Liver (tissue), 8 donors: ENCODE measurements at regions not wholly inside any gene's neighbourhood (a gene's known extent, or its start where the extent isn't known, plus 50 kb on each side); places are given as distances from the start of the nearest gene placed in this dataset.

Experiments
- DNase-seq: peaks from one replicate; pipeline ENCODE4 v3.0.0-alpha.2; 2017; ENCODE audit warnings: low spot score
- H3K27ac ChIP-seq, 2 donors: one replicate each; pipeline ENCODE4 v1.7.0; 2013; ENCODE audit warnings: inconsistent platforms in 2 of 2, low read length in 2 of 2, control low read depth in 1 of 2, low read depth in 1 of 2, mild to moderate bottlenecking in 1 of 2
- H3K27me3 ChIP-seq, 4 donors: one replicate each; pipeline versions ENCODE4 v1.6.1 to v1.7.0; 2013; ENCODE audit warnings: low read length in 3 of 4, inconsistent platforms in 1 of 4, mild to moderate bottlenecking in 1 of 4, moderate library complexity in 1 of 4; ENCODE audit not compliant: control insufficient read depth in 4 of 4, insufficient read depth in 4 of 4
- H3K36me3 ChIP-seq, 4 donors: one replicate each; pipeline versions ENCODE4 v1.6.1 to v1.7.0; 2013; ENCODE audit warnings: low read length in 3 of 4, mild to moderate bottlenecking in 3 of 4, low read depth in 1 of 4, moderate library complexity in 1 of 4; ENCODE audit not compliant: control insufficient read depth in 4 of 4, insufficient read depth in 3 of 4
- H3K4me1 ChIP-seq, 4 donors: one replicate each; pipeline versions ENCODE4 v1.6.1 to v1.7.0; 2013; ENCODE audit warnings: low read length in 3 of 4, mild to moderate bottlenecking in 3 of 4, moderate library complexity in 1 of 4; ENCODE audit not compliant: control insufficient read depth in 4 of 4, insufficient read depth in 4 of 4
- H3K4me3 ChIP-seq, 3 donors: one replicate each; pipeline versions ENCODE4 v1.6.1 to v1.7.0; 2013; ENCODE audit warnings: low read length in 3 of 3, control low read depth in 1 of 3, low read depth in 1 of 3, mild to moderate bottlenecking in 1 of 3
- H3K9ac ChIP-seq, 2 donors: one replicate each; pipeline ENCODE4 v1.7.0; 2013; ENCODE audit warnings: low read length in 2 of 2, mild to moderate bottlenecking in 2 of 2, moderate library complexity in 2 of 2, control low read depth in 1 of 2, low read depth in 1 of 2
- H3K9me3 ChIP-seq, 4 donors: one replicate each; pipeline versions ENCODE4 v1.6.1 to v1.7.0; 2013; ENCODE audit warnings: low read length in 3 of 4; ENCODE audit not compliant: control insufficient read depth in 4 of 4
- EGR1 ChIP-seq, 2 donors: IDR thresholded peaks; 2 replicates each; pipeline ENCODE4 v1.6.1; 2016 to 2018; ENCODE audit warnings: antibody characterized with exemption in 2 of 2, low read depth in 2 of 2
- FOXA1 ChIP-seq: IDR thresholded peaks from 2 replicates; pipeline ENCODE4 v1.6.1; 2016; ENCODE audit warnings: antibody characterized with exemption
- FOXA2 ChIP-seq: IDR thresholded peaks from 2 replicates; pipeline ENCODE4 v1.6.1; 2016; ENCODE audit warnings: antibody characterized with exemption
- GABPA ChIP-seq, 2 donors: IDR thresholded peaks in 1 of 2; conservative IDR thresholded peaks in 1 of 2; 2 replicates each; pipeline ENCODE4 v1.6.1; 2016; ENCODE audit warnings: antibody characterized with exemption in 2 of 2, mild to moderate bottlenecking in 1 of 2, moderate library complexity in 1 of 2
- HNF4A ChIP-seq, 2 donors: conservative IDR thresholded peaks; 2 replicates each; pipeline ENCODE4 v1.6.1; 2016; ENCODE audit warnings: antibody characterized with exemption in 2 of 2, mild to moderate bottlenecking in 2 of 2
- JUND ChIP-seq, 2 donors: IDR thresholded peaks; 2 replicates each; pipeline ENCODE4 v1.6.1; 2016; ENCODE audit warnings: antibody characterized with exemption in 2 of 2
- NR2F2 ChIP-seq: IDR thresholded peaks from 2 replicates; pipeline ENCODE4 v1.6.1; 2016; ENCODE audit warnings: antibody characterized with exemption
- RAD21 ChIP-seq, 2 donors: IDR thresholded peaks; 2 replicates each; pipeline ENCODE4 v1.6.1; 2016; ENCODE audit warnings: antibody characterized with exemption in 2 of 2, mild to moderate bottlenecking in 2 of 2
- RXRA ChIP-seq, 2 donors: IDR thresholded peaks; 2 replicates each; pipeline ENCODE4 v1.6.1; 2017 to 2018; ENCODE audit warnings: antibody characterized with exemption in 2 of 2, mild to moderate bottlenecking in 1 of 2
- SP1 ChIP-seq: IDR thresholded peaks from 2 replicates; pipeline ENCODE4 v1.6.1; 2018; ENCODE audit warnings: antibody characterized with exemption, mild to moderate bottlenecking
- TAF1 ChIP-seq: conservative IDR thresholded peaks from 2 replicates; pipeline ENCODE4 v1.6.1; 2016; ENCODE audit warnings: antibody characterized with exemption, mild to moderate bottlenecking
- YY1 ChIP-seq: IDR thresholded peaks from 2 replicates; pipeline ENCODE4 v1.6.1; 2016; ENCODE audit warnings: antibody characterized with exemption, mild to moderate bottlenecking
- WGBS: extraction: QIAGEN DNeasy Blood & Tissue Kit; methylation state at CpG from one replicate; pipeline ENCODE4 v1.1.7; 2013; 5-methylcytosine and 5-hydroxymethylcytosine counted together
- TF ChIP-seq, protein P1 (sequence below): fragments of 150-350 bp; IDR thresholded peaks from 2 replicates; pipeline ENCODE4 v1.5.1; 2017; ENCODE audit warnings: improper control_type of control experiment, low read depth, low read length; ENCODE audit not compliant: missing input control
- TF ChIP-seq, protein P2 (sequence below): IDR thresholded peaks from 2 replicates; pipeline ENCODE4 v1.6.1; 2016; ENCODE audit warnings: antibody characterized with exemption
- TF ChIP-seq, protein P3 (sequence below): IDR thresholded peaks from 2 replicates; pipeline ENCODE4 v1.6.1; 2016; ENCODE audit warnings: antibody characterized with exemption, mild to moderate bottlenecking
- TF ChIP-seq, protein P4 (sequence below): IDR thresholded peaks from 2 replicates; pipeline ENCODE4 v1.6.1; 2016; ENCODE audit warnings: antibody characterized with exemption
- TF ChIP-seq, protein P5 (sequence below): IDR thresholded peaks from 2 replicates; pipeline ENCODE4 v1.6.1; 2016; ENCODE audit warnings: antibody characterized with exemption
- donor health status: healthy.
- donor health status: healthy.
- donor health status: healthy.
- donor health status: healthy.
- donor health status: healthy.

DNA sequence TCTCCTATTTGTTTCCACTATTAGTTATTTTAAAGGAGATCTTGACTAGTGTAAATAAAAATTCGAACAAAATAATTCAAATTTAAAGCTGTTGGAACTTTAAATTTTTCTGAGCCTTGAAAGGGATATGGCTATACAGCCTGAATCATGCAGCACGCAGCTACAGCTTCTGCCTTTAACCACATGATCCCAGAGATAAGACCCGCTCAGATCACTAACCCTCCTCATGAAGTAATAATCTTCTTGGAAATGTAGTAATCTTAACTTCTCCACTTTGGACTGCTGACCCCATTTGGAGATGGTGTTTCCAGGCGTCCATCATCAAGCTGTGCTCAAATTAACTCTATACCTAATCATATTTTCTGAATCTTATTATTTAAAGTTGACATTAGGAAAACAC lies 336.6 kb downstream of the DSC3 start:
- no peaks in the 10 kb centered on the region for H3K36me3 ChIP-seq
- no peak overlapping the region for H3K27ac ChIP-seq
- H3K4me1 ChIP-seq: no peaks in the 10 kb centered on the region
- WGBS: 58% methylated on average over 4 of the region's 4 CpGs
- H3K9ac ChIP-seq: no peak overlapping the region
- H3K4me3 ChIP-seq: no peak overlapping the region
- DNase-seq: no peak
- H3K27me3 ChIP-seq: no peaks in the 10 kb centered on the region
- no peak for TF ChIP-seq TAF1
- no peak for TF ChIP-seq FOXA1
- TF ChIP-seq RXRA (IDR thresholded peaks at IDR 0.05): no peak
- TF ChIP-seq, protein P1, sequence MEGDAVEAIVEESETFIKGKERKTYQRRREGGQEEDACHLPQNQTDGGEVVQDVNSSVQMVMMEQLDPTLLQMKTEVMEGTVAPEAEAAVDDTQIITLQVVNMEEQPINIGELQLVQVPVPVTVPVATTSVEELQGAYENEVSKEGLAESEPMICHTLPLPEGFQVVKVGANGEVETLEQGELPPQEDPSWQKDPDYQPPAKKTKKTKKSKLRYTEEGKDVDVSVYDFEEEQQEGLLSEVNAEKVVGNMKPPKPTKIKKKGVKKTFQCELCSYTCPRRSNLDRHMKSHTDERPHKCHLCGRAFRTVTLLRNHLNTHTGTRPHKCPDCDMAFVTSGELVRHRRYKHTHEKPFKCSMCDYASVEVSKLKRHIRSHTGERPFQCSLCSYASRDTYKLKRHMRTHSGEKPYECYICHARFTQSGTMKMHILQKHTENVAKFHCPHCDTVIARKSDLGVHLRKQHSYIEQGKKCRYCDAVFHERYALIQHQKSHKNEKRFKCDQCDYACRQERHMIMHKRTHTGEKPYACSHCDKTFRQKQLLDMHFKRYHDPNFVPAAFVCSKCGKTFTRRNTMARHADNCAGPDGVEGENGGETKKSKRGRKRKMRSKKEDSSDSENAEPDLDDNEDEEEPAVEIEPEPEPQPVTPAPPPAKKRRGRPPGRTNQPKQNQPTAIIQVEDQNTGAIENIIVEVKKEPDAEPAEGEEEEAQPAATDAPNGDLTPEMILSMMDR: no peak
- no peak for TF ChIP-seq YY1
- TF ChIP-seq, protein P2, sequence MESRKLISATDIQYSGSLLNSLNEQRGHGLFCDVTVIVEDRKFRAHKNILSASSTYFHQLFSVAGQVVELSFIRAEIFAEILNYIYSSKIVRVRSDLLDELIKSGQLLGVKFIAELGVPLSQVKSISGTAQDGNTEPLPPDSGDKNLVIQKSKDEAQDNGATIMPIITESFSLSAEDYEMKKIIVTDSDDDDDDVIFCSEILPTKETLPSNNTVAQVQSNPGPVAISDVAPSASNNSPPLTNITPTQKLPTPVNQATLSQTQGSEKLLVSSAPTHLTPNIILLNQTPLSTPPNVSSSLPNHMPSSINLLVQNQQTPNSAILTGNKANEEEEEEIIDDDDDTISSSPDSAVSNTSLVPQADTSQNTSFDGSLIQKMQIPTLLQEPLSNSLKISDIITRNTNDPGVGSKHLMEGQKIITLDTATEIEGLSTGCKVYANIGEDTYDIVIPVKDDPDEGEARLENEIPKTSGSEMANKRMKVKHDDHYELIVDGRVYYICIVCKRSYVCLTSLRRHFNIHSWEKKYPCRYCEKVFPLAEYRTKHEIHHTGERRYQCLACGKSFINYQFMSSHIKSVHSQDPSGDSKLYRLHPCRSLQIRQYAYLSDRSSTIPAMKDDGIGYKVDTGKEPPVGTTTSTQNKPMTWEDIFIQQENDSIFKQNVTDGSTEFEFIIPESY: no peak
- TF ChIP-seq, protein P3, sequence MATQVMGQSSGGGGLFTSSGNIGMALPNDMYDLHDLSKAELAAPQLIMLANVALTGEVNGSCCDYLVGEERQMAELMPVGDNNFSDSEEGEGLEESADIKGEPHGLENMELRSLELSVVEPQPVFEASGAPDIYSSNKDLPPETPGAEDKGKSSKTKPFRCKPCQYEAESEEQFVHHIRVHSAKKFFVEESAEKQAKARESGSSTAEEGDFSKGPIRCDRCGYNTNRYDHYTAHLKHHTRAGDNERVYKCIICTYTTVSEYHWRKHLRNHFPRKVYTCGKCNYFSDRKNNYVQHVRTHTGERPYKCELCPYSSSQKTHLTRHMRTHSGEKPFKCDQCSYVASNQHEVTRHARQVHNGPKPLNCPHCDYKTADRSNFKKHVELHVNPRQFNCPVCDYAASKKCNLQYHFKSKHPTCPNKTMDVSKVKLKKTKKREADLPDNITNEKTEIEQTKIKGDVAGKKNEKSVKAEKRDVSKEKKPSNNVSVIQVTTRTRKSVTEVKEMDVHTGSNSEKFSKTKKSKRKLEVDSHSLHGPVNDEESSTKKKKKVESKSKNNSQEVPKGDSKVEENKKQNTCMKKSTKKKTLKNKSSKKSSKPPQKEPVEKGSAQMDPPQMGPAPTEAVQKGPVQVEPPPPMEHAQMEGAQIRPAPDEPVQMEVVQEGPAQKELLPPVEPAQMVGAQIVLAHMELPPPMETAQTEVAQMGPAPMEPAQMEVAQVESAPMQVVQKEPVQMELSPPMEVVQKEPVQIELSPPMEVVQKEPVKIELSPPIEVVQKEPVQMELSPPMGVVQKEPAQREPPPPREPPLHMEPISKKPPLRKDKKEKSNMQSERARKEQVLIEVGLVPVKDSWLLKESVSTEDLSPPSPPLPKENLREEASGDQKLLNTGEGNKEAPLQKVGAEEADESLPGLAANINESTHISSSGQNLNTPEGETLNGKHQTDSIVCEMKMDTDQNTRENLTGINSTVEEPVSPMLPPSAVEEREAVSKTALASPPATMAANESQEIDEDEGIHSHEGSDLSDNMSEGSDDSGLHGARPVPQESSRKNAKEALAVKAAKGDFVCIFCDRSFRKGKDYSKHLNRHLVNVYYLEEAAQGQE: no peak
- TF ChIP-seq, protein P4, sequence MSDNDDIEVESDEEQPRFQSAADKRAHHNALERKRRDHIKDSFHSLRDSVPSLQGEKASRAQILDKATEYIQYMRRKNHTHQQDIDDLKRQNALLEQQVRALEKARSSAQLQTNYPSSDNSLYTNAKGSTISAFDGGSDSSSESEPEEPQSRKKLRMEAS: no peak
- TF ChIP-seq RAD21 (IDR thresholded peaks at IDR 0.05): no peak
- TF ChIP-seq SP1: no peak
- no peak for TF ChIP-seq NR2F2
- no peak for TF ChIP-seq EGR1 (IDR thresholded peaks at IDR 0.05; ENCODE audit: low read depth in 2 of 2)
- TF ChIP-seq FOXA2: no peak
- TF ChIP-seq, protein P5, sequence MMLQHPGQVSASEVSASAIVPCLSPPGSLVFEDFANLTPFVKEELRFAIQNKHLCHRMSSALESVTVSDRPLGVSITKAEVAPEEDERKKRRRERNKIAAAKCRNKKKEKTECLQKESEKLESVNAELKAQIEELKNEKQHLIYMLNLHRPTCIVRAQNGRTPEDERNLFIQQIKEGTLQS: no peak
- no peak for TF ChIP-seq JUND (IDR thresholded peaks at IDR 0.05)
- TF ChIP-seq HNF4A (conservative IDR thresholded peaks at IDR 0.05): no peak
- no peak for TF ChIP-seq GABPA (IDR thresholded peaks at IDR 0.05 in 1 of 2, conservative IDR thresholded peaks at IDR 0.05 in 1 of 2)
- H3K9me3 ChIP-seq: no peaks in the 10 kb centered on the region

DNA sequence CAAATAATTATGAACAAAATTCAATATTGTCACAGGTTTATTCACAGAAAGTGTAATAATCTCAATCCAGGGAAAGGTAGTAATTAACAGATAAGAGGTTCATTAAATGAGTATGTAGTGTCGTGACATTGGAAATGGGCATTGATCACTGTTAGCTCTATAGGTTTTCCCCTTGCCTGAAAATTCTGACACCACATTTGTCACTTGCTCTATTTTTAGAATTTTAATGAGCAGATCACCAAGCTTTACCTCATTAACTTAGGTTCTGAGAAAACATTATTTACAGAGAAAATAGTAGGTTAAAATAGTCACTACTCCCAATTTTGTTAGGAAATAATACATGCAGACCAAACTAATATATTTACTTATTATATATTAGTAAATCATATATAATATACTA lies 344.0 kb downstream of the DSC3 start:
- no peak overlapping the region for H3K27ac ChIP-seq
- no peaks in the 10 kb centered on the region for H3K9me3 ChIP-seq
- H3K4me1 ChIP-seq: no peaks in the 10 kb centered on the region
- 91% methylated on average over 1 of the region's 1 CpG for WGBS
- no peaks in the 10 kb centered on the region for H3K27me3 ChIP-seq
- H3K9ac ChIP-seq: no peak overlapping the region
- no peak for DNase-seq
- no peak for TF ChIP-seq HNF4A (conservative IDR thresholded peaks at IDR 0.05)
- no peaks in the 10 kb centered on the region for H3K36me3 ChIP-seq
- H3K4me3 ChIP-seq: no peak overlapping the region
